GM06990 (cell line): ENCODE measurements at regions not wholly inside any gene's neighbourhood (a gene's known extent, or its start where the extent isn't known, plus 50 kb on each side); places are given as distances from the start of the nearest gene placed in this dataset.

ENCODE experiments used
- DNase-seq: peaks from one replicate; pipeline ENCODE4 v3.0.0-alpha.2; 2011; ENCODE audit not compliant: insufficient read length; ENCODE audit errors: extremely low read depth
- H3K27me3 ChIP-seq: replicated peaks from 2 replicates; pipeline ENCODE4 v1.6.0; 2011; ENCODE audit warnings: low read length; ENCODE audit not compliant: control insufficient read depth, insufficient read depth
- H3K36me3 ChIP-seq: 2 replicates; pipeline ENCODE4 v1.5.1; 2011; ENCODE audit warnings: low read length; ENCODE audit not compliant: control insufficient read depth, insufficient read depth
- H3K4me3 ChIP-seq: replicated peaks from 2 replicates; pipeline ENCODE4 v1.5.1; 2011; ENCODE audit warnings: low read depth, mild to moderate bottlenecking, control low read depth, low read length
- CTCF ChIP-seq: IDR thresholded peaks from 2 replicates; pipeline ENCODE4 v1.5.1; 2011; ENCODE audit warnings: low read length, control low read depth, mild to moderate bottlenecking, inconsistent platforms; ENCODE audit not compliant: insufficient read depth, poor library complexity, severe bottlenecking

GRCh38 chr2:236980961-236981360 lies 104.7 kb upstream of the COPS8 start:
- no peak for DNase-seq
- TF ChIP-seq CTCF: no peak

GRCh38 chr2:236981701-236982485 lies 103.8 kb upstream of the COPS8 start:
- H3K36me3 ChIP-seq: no peaks in the 10 kb centered on the region
- TF ChIP-seq CTCF: no peak
- no peaks in the 10 kb centered on the region; the same call in 1 of the 2 replicates for H3K27me3 ChIP-seq
- no peak overlapping the region for H3K4me3 ChIP-seq
- no peak for DNase-seq

More at GRCh38 chr2:236980961-236981360, 104.7 kb upstream of the COPS8 start:
- Histone ChIP-seq H3K27me3 (no peaks in the 10 kb centered on the region; the same call in 1 of the 2 replicates), H3K4me3 (no peak overlapping the region), H3K36me3 (no peaks in the 10 kb centered on the region)

GRCh38 chr2:236982693-236983455 lies 102.8 kb upstream of the COPS8 start:
- H3K36me3 ChIP-seq: no peaks in the 10 kb centered on the region
- no peak for TF ChIP-seq CTCF
- H3K27me3 ChIP-seq: no peaks in the 10 kb centered on the region; the same call in 1 of the 2 replicates
- no peak overlapping the region for H3K4me3 ChIP-seq
- DNase-seq: no peak

GRCh38 chr2:236984046-236984445 lies 101.6 kb upstream of the COPS8 start:
- no peak for DNase-seq
- Histone ChIP-seq H3K4me3 (no peak overlapping the region), H3K27me3 (peaks cover 3% of the 10 kb centered on the region; the same call in 1 of the 2 replicates), H3K36me3 (no peaks in the 10 kb centered on the region)
- no peak for TF ChIP-seq CTCF

- no peak for DNase-seq
- no peaks in the 10 kb centered on the region for H3K36me3 ChIP-seq
- no peak overlapping the region for H3K4me3 ChIP-seq
- 0 out of 2 replicates have a peak, but pooled peaks cover 3% of the 10 kb centered on the region for H3K27me3 ChIP-seq
- TF ChIP-seq CTCF: no peak
These were observed 99.8 kb upstream of the COPS8 start for GRCh38 chr2:236985761-236986339.
